ENCODE measurements at regions not wholly inside any gene's neighbourhood (a gene's known extent, or its start where the extent isn't known, plus 50 kb on each side); places are given as distances from the start of the nearest gene placed in this dataset.

DNA sequence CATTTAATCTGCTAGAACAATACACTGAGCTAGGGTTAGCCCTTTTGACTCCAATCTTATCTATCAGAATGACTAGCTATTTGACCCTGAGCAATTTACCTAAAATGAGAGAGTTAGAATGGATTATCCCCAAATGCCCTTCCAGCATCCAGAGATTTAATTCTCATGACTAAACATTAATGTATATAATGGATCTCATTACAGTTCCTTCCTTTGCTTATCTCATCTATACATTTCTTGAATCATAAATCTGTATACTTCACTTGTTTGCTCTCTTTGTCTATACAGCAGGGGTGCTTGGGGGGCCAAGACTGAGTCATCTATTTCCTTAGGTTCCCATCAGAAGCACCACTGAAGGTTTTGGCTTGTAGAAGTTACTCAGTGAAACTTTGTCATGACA is 565.8 kb downstream of the IGSF11 start:
- no peak for DNase-seq

DNA sequence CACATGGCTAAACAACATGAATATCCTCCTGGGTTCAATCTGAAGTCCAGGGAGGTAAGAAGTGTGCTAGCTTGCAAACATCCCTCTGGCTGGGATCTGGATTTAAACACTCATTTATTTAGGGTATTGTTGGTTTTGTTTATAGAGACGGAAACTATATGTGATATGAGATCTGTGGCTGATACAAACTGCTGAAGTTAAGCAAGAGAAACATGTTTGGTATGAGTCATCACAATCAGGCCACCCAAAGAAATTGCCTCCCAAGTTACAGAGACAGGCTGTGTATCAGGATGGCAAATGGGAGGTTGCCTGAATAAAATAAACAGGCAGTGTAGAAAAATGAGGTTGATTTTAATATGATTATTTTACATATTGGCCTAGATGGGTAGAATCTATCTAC is 562.1 kb downstream of the IGSF11 start:
- DNase-seq, result no peak

DNA sequence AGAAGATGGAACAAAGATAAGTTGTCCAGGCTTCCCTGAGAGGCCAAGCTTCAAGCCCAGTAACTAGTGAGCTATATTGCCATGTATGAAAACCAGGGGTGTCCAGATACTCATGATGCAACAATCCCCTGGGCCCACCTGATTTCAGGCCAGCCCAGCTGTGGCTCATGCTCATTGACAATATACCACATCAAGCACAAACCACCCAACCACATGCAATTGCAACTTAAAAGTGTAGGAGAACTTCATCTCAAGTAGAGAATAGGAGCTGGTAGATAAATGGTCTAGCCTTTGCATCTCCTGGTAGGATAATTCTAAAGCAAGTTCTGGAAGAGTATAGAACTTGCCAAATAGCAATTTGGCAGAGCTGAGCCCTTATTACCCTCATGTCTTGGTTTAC is 561.3 kb downstream of the IGSF11 start:
- DNase-seq, result no peak

DNA sequence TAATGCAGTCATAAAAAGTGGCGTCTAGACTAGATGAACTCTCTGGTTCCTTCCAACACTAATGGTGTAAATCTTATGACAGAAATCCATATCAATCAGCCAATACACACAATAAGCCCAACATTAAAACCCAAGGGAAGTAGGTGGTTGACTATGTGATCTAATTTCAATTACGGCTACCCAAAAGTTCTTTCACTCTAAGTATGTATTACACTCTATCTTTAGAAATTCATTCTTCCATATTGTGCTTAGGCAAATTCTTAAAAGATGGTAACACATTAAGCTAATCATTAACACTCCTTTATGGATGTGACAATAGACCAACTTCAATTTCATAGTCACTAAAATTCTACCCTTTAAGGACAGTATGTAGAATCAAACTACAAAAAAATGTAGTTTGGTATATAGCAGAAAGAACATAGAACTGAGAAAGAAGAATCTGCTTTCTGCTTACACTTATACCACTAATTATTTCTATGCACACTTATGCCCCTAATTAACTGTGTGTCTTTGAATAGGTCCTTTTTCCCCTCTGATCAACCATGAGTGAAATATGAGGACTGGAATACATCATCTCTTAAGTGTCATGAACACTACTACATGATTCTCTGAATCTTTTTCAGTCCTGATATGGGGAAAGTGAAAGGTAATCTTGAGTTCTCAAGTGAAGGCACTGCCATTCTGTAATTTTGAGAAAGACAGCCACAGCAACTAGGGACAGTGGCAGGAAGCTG is 557.6 kb downstream of the IGSF11 start:
- no peak for DNase-seq

DNA sequence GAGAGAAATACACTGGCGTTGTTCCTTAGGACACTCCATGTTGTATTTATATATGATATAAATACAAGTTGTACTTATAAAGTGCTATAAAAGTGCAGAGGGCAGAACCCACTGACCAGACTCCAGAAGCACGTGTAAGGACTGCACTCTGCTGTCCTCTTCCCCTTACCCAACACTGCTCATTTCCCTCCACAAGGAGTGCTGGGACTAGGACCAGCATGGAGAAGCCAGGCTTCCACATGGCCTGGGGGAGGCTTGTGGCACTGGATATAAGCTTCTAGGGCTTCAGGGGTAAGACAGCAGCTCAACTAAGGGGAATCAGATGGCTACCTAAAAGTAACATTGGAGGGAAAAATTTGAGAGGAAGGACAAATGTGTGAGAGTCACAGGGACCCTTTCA is 556.9 kb downstream of the IGSF11 start:
- no peak for DNase-seq

DNA sequence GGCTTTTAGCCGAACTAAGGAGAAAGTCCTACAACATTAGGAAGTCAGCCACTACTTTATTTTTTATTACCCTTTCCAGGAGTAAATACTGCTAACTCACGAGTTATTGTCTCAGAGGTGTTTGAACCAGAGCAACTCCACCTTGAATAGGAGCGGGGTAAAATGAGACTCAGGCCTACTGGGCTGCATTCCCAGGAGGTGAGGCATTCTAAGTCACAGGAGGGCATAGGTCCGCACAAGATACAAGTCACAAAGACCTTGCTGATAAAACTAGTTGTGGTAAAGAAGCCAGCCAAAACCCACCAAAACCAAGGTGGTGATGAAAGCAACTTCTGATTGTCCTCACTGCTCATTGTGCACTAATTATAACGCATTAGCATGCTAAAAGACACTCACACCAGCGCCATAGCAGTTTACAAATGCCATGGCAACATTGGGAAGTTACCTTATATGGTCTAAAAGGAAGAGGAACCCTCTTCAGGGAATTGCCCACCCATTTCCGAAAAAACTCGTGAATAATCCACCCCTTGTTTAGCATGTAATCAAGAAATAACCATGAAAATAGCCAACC is 555.9 kb downstream of the IGSF11 start:
- DNase-seq, result no peak

DNA sequence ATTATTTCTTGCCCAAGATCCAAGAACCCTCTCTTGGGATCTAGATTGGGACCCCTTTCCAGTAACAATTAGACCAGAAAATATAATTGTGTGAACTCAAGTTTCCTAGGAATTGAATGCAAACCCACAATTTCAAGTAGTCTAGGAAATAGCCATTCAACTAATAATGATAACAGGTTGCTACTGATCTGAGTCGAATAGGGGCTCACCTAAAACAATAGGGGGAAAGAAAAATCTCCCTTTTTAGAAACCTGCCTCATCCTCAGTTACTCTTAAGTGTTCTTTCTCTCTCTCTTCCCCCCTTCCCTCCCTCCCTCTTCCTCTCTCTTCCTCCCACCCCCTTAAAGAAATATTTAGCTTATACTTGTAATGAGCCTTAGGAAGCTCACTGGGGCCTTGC is 555.3 kb downstream of the IGSF11 start:
- DNase-seq, result no peak

DNA sequence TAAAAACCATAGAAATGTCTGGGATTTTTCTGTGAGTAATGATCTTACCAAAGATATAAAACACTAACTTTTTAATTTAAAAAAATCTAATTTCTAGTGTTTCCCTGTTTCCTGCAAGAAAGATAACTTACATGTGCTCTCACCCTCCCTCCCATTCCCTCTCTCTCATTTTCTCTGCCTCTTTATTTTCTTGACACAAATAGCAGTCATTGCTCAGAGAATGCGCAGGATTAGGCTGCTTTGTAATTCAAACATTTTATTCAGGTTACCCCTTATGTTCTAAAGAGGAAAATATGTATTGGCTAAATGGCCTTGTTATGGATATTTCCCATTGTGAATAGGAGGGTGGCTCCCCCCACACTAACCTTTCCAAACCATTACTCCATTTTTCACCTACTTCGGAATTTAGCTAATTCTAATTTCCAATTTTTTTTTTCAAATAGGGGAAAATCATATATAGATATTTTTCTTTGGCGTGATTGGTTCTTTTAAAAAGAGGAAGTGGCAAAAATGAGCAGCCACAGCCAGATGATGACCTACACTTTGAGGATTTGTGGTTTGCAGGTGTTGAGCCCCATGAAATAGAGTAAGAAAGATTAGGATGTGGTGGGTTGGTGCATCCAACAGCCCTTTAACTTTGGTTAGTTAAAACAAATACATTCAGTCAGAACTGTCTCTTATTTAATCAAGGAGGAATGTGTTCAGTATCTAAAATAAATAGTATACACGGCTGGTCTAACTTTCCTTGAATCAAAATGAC is 554.4 kb downstream of the IGSF11 start:
- DNase-seq, result no peak

DNA sequence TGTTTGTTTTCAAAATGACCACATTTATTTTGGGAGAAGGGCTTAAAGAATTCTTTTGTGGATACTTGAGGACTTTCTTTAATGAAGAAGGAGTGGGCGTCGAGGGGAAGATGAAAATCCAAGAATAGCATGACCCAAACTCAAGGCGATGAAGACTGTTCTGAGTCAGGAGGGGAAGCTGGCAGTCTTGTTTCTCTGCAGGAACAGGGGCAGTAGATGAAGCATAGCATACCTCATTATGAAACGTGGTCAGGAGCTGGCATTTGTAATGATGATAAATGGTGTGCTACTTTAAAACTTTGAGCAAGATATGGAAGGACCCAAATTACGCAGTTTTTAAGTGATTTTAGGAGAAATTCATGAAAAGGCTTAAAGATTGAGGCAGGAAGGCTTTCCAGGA is 549.0 kb downstream of the IGSF11 start:
- DNase-seq, result no peak

DNA sequence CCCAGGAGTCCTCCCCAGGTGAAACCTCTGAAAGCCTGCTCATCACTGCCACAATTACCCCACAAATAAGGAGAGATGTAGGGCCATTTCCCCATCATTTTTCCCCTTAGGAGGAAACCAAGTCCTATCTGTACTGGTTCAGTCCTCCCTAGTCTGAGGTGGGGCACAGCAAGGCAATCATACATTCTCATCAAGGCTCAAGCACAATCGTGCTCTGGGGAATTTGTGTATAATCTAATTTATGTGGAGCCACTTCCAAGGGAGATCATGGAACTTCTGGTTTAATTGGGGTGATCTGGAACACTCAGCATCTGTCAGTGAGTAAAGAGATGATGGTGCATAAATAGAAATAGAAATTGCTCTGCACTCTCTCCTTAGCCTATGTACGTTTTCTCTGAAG is 546.9 kb downstream of the IGSF11 start:
- no peak for DNase-seq

DNA sequence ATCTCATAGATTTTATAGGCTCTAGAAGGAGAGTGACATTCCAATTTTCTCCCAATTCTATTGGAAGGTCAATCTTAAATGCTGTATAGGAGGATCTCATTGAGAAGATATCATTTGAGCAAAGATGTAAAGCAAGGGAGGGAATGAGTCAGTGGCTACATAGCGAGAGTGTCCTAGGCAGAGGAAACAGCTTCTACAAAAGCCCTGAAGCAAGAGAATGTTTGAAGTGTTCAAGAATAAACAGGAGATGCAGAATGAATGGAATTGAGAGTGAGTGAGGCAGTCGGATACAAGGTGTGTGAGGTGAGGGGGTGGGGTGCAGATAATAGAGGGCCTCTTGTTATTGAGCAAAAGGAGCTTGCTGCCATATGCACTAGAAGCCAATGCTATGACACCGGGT is 545.9 kb downstream of the IGSF11 start:
- DNase-seq, result no peak

DNA sequence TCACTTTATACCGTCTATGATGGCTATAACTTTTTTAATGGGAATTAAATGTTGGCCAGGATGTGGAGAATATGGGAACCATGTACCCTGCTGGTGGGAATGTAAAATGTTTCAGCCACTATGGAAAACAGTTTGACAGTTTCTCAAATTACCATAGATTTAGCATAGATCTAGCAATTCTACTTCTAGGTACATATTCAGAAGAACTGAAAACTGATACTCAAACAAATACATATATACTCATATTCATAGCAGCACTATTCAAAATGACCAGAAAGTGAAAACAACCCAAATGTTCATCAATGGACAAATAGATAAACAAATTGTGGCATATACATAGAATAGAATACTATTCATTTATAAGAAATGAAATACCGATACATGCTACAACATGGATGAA is 539.4 kb downstream of the IGSF11 start:
- no peak for DNase-seq

DNA sequence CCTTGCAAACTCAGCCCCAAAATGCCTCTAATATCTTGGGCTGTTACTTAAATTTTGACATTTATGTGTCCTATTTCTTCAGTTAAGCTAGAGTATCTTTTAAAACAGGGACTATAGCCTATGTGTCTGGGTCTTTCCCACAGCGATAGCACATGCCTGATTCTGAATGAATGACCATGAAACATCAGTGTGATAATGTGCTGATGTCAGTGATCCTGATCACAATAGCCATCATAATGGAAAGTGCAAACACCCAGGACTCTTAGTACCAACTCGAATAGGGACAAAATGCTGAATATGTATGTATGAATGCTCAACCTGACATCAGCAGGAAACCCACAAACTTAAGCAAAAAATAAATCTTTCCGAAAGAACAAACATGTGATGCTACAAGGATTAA is 537.4 kb downstream of the IGSF11 start:
- DNase-seq, result no peak

DNA sequence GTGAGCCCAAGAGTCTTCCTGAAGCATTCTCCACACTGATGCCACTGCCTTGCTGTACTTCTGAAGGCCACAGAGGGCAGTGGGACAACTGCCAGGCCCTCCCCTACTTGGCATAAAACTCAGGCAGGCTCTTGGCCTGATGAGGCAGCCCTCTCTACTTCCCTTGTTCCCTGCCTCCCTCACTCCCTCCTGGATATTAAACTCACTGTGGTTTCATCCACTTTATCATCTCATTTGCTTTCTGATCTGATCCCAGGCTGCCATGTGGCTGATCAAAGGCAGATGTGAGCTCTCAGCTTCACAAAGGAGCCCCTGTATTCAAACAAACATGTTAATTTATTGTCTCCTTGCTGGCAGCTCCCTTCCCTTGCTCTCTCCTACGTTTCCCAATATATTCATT is 533.5 kb downstream of the IGSF11 start:
- DNase-seq, result peak; percentile 37

DNA sequence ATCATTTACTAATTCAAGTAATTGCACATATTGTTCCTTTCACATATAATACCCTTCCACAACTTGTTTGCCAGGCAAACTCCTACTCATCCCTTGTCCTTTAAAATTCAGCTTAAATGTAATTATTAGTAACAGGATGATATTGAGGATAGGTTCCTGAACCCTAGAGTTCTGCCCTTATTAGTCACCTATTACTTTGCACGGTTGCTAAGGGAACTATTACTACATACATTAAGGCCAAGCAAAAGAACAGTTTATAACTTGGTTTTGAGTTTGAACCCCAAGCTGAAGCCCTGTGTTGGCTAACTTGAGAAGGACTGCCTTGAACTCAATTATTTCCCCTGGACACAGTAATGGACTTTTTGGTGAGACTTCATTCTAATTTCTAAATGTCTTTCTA is 529.7 kb downstream of the IGSF11 start:
- no peak for DNase-seq

DNA sequence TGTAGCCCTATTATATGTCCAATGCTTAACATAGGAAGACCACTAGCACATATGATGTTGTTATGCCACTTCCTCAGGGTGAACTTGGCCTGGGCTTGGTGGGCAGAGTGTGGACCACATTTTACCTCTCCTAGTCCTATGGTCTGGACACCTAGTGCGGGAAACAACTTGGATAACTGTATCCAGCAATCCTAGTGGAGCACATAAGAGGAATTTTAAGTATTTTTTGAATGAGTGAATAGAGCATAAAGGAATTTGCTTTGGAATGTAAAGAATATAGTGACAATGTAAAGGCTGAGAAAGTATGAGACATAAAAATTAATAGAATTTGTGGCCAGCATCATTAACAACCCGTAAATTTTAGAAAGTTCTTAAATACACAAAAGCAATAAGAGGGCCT is 528.9 kb downstream of the IGSF11 start:
- DNase-seq, result no peak

DNA sequence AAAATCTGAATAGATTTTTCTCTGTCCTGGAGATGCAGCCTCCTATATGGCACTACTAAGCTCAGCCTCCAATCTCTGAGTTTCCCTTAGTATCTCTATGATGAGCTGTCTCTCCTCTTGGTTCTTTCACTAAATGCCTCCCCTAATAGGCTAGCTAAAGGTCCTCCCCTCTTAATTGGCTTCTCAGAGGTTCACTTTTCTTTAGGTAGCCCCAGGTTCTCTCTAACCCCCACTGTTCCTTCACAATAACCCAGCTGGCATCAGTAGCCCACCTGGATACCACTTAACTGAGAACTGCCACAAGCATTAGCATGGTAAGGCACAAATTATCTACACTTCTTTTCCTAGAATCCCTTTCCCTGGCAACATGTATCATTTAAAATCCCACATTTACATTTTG is 523.2 kb downstream of the IGSF11 start:
- DNase-seq, result no peak

DNA sequence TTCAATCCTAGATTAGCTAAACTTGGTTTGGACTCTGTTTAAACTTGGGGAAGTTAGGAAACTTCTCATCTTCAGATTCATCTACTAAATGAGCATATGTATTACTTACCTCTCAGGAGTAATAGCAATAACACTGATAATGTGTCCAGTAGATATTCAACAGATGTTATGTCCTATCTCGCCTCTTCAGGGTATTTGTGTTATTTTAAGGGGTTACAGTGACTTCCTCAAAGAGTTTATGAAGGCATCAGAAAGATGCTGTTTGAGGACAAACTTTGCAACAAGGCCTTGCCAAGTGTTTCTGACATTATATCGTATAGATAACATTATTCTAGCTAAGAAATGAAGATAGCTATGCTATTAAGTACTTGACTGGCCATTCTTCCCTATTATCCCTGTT is 522.3 kb downstream of the IGSF11 start:
- DNase-seq, result no peak

DNA sequence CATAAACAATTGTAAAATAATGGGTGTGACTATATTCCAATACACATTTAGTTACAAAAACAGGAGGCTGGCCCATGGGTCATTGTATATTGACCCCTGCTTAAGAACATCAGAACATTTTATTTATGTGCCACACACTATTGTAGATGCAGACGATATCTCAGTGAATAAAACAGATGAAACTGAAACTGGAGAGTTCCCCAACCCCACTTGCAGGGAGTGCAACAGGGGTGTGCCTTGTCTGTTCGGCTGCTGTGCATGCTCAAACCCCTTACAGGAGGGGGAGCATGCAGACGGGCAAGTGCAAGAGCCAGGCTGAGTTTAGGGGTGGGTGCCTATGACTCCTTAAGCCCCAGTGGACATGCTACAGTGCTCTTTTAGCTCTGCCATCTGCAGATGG is 509.6 kb downstream of the IGSF11 start:
- no peak for DNase-seq

DNA sequence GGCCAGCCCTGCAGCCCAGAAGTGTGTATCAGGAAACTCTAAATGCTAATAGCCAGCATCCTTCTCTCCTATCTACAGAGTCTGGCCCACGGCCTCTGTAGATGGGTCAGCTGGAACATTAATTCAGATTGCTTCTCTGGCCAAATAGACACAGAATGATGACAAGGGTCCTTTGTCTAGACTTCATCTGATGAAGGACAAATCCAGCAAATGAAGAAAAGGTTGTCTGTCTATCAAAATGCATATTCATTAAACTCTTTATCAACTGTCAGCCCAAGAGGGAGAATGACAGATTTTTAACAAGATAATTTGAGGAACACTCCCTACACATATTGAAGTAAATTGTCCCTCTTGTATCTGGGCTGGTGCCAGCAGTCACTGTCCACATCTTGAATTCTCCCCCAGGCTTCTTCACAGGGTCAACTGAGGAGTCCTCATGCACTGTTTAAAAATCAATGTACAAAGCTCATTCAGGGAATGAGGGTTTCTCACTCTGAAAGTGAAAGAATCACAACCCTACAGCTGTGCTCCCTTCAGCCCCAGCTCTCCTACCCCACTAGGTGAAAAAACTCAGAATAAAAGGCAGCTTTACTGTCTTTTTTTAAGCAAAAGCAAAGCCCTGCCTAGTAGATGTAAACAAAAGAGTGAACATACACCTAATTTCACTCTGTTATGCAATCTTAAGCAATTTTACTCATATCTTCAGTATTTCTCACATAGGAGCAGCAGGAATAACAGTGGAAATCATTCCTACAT is 507.7 kb downstream of the IGSF11 start:
- DNase-seq, result no peak

DNA sequence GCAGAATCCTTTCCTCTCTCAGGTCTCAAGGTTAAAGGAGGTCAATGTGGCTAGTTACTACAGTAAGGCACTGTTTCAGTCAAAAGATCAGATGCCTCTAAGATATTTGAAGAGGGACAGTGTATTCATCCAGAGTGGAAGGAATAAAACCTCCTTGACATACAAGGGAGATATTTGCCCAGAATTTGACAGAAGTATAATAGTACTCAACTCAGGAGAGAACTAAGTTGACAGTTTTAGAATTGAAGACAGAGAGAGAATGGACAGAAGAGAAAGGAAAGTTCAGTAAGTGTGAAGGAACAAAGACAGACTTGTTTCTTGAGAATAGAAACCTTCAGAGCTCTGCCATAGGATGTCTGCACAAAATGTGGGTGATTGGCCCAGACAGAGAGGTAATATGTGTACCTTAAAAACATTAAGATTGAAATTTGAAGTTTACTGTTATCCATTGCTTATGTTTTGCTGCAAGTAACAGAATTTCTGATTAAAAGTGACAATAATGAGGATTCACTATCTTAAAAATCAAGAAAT is 507.1 kb downstream of the IGSF11 start:
- DNase-seq, result no peak

DNA sequence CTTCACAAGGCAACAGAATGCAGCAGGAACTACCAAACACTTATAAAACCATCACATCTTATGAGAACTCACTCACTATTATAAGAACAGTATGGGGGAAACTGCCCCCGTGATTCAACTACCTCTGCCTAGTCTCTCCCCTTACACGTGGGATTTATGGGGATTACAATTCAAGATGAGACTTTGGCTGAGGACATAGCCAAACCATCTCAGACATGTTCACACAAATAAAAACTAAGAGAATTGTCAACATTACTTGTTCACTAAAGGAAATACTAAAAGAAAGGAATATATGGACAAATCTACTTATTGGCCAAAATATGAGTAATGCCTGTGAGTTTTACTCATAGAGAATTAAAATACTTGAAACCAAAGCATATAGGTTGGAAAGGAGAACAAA is 505.1 kb downstream of the IGSF11 start:
- DNase-seq, result no peak

DNA sequence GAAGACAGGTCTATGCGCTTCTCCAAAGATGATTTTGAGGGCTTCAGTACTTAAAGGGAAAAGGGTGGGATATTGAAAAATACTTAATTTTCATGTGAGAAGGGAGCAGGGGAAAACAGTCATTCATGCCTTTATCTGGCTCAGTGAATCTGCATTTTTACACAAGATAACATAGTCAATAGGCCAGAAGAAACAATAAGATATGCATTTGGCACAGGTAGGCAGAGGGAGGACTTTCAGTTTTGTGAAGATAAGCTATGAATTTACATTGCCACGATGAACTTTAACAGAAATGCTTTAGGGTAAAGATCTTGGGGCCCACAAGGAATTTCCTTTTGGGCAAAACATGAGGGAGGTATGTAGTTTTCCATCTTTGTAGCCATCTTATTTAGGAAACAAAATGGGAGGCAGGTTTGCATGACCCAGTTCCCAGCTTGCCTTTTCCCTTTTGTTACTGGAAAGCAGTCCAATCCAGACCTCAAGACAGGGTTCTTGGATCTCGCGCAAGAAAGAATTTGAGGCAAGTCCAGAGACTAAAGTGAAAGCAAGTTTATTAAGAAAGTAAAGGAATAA is 504.2 kb downstream of the IGSF11 start:
- DNase-seq, result no peak
